ENCODE measurements at regions not wholly inside any gene's neighbourhood (a gene's known extent, or its start where the extent isn't known, plus 50 kb on each side); places are given as distances from the start of the nearest gene placed in this dataset.
"Not testable (repeated sequence)": the region's sequence is repeated elsewhere in the genome, so short reads cannot be mapped to it uniquely, and the experiment has no call there.

DNA sequence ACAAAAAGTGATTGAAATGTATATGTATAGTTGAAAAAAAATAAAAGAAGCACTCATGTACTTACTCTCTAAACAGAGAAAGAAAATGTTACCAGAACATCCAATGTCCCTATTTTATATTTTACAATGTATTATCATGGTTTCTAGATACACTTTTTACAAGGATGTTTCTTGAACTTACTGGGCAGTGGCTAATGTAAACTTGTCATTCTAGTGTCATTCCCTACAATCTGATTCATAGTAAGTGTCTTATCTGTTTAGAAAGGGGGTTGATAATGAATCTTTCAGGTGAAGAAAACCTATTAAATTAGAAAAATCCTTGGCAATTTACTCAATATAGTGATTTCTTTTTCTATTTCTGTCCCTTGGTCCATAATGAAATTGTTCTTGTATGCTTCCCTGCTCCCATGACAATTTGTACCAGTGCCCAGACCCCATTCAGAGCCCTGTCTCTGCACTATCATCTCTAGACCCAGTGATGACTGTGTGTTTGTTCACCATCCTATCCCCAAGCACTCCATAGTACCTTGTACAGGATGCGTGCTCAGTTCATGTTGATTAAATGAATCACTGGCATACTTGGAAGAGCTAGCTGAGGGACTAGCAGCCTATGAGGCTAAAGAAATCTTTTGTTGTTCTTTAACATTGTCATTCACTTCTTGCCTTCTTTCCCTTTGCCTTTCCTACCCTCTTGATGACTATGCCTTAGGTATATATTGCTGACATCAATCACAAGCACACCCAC lies 101.2 kb downstream of the HMHB1 start:
- FAIRE-seq = no peak

- no peak for FAIRE-seq
Observed at GRCh38 chr5:143914756-143915155, 102.8 kb downstream of the HMHB1 start.

- FAIRE-seq = no peak
Observed at GRCh38 chr5:143916451-143916850, 104.5 kb downstream of the HMHB1 start.

GRCh38 chr5:143918961-143919360 lies 107.0 kb downstream of the HMHB1 start:
- FAIRE-seq = no peak

GRCh38 chr5:143920772-143921171 lies 108.8 kb downstream of the HMHB1 start:
- FAIRE-seq = no peak

GRCh38 chr5:143921525-143922311 lies 109.8 kb downstream of the HMHB1 start:
- no peak for FAIRE-seq

DNA sequence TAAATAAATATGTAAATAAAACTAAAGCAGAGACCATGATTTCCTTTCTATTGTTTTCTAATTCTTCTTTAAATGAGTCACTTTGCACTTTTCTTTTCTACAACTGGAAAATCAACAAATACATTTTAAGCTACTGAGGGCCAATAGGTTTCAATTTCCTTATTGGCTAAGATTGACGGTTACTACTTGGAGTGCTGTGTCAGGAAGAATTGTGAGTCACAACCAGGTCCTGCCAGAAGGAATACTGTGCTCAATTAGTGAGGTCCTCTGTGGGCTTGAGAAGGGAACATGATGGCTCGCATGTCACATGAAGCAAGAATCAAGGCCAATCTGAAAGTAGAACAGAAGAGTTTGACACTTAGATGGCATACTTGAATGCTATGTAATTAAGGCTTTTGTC lies 110.8 kb downstream of the HMHB1 start:
- no peak for FAIRE-seq

DNA sequence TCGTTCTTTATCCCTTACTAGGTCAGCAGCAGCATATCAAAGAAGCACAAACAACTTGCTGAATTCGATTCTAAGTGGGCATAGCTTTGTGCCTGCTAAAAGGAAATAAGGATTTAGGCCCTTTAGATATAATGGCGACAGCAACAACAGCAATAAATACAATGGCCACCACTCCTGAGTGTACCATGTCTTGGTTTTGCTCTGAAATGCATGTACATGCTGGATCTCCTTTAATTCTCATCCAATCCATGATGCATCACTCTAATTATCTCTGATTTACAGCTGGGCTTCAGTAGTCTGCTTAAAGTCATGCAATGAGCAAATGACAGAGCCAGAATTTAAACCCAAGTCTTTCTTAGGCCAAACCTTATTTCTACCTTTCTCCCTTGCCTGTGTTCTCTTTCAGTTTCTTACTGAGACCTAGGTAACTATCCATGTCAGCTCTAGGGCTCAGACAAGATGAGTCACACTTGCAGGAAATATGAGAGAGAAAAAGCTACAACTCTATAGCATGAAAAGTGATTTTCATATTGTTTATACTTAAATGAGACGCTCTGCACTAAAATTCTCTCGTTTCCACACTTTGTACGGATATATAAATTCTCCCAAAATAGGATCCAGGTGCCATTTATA lies 111.8 kb downstream of the HMHB1 start:
- no peak for FAIRE-seq

DNA sequence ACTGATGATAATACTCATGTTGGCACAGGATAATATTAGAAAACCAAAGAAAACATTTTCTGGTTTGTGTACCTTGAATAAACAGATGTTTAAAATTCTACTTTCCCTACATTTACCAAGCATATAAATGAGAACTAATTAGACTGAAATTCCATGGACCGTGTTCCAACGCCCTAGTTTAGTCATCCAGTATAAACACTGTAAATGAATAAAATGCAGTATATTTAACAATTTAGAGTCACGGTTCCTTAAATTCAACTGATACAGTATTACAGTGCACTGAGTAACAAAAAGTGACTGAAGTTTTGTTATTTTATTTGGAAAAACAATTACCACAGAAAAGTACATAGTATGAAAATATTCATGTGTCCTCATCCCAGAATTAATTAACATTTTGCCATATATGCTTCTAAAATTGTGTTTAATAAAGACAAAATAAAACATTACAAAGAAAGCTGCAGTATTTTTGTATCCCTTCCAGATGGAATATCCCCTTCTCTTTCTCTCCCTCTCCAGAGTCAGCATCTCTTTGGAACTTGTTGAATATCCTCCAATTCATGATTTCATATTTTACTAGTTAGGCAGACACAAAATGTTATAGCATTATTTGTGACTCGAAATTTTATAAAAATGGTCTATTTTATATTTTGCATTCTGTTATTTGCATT lies 112.5 kb downstream of the HMHB1 start:
- FAIRE-seq = no peak

GRCh38 chr5:143924979-143925325 lies 113.0 kb downstream of the HMHB1 start:
- not testable (repeated sequence) for FAIRE-seq

DNA sequence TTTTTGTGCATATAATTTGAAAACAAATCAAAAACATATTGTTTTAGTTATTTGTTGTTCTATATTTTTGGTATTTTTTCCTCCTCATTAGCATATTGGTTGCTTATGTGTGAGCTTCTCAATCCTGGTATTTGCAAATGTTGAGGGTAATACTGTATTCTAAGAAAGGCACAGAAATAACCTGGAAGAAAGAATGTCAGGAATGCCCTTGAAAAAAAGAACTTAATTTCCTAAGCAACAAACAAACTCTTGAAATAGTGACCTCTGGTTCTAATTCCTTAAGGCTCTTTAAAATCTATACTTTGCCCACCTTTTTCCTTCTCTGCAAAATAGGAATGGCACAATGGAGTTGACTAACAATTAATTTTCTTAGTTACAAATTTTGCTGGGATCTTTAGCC lies 117.5 kb downstream of the HMHB1 start:
- FAIRE-seq = no peak

DNA sequence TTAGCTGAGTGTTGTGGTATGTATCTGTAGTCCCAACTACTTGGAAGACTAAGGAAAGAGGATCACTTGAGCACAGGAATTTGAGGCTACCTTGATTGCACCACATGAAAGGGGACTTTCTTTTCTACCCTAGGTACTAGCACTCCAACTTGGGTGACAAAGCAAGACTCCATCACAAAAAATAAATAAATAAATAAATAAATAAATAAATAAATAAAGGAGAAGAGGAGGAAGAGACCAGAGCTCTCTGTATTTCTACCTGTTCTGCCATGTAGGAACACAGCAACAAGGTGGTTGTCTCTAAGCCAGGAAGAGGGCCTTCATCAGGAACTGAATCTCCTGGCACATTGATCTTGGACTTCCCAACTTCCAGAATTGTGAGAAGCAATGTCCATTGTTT lies 118.6 kb downstream of the HMHB1 start:
- FAIRE-seq = no peak

- no peak for FAIRE-seq
Observed at GRCh38 chr5:143931476-143931875, 119.5 kb downstream of the HMHB1 start.

- no peak for FAIRE-seq
Observed at GRCh38 chr5:143931986-143932385, 120.0 kb downstream of the HMHB1 start.

DNA sequence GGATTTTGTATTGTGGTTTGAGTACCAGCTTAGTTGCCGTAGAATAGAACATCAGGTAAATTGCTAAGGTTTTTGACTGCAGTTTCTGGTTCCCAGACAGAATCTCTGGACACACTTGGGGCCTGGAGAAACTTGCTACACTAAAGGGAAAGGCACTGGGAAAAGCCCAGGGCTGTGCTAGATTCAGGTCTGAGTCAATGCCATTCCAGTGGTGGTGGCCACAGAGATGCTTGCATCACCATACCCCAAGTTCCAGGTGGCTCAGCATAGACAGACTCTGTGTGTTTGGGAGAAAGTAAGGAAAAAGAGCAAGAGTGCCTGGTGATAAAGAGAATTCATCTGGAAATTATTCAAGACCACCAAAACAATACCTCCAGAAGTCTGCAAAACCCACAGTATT lies 120.6 kb downstream of the HMHB1 start:
- FAIRE-seq = no peak

DNA sequence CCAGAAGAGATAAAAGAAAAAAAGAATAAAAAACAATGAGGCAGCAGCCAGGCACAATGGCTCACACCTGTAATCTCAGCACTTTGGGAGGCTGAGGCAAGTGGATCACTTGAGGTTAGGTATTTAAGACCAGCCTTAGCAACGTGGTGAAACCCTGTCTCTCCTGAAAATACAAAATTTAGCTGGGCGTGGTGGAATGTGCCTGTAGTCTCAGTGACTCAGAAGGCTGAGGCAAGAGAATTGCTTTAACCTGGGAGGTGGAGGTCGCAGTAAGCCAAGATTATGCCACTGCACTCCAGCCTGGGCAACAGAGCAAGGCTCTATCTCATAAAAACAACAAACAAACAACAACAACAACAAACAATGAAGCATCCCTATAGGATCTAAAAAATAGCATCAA lies 121.5 kb downstream of the HMHB1 start:
- FAIRE-seq = no peak

- no peak for FAIRE-seq
Observed at GRCh38 chr5:143934821-143935220, 122.9 kb downstream of the HMHB1 start.

DNA sequence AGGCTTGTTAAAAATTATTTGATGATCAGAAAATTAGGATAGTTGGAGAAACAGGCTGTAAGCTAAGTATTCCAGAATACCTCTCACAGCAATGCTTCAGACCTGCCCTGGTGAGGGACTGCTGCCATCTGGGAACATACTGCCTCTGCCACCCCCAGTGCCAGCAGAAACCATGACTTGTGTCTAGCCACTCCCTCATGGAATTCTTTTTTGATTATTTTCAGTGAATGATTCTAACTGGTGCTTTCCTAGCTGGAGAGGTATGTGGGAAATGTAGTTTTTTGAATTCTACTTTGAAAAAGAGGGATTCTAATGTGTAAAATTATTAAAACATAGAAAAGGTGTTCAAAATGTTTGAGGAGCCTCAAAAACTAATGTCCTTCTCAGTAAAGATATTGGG lies 126.3 kb downstream of the HMHB1 start:
- FAIRE-seq = no peak

DNA sequence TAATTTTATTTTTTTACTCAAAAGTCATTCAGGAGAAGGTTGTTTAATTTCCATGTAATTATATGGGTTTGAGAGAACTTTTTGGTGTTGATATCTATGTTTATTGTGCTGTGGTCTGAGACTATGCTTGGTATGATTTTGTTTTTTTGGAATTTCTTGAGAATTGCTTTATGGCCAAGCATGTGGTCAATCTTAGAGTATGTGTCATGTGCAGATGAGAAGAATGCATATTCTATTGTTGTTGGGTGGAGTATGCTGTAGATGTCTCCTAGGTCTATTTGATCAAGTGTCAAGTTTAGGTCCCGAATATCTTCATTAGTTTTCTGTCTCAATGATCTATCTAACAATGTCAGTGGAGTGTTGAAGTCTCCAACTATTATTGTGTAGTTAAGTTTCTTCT lies 134.9 kb downstream of the HMHB1 start:
- FAIRE-seq = no peak

DNA sequence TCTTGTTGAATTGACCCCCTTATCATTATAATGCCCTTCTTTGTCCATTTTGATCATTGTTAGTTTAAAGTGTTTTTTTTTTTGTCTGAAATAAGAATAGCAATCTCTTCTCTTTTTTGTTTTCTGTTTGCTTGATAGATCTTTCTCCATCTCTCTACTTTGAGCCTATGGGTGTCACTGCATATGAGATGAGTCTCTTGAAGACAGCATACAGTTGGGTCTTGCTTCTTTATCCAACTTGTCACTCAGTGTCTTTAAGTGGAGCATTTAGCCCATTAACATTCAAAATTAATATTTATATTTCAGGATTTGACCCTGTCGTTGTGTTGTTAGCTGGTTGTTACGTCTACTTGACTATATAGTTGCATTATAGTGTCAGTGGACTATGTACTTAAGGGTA lies 135.4 kb downstream of the HMHB1 start:
- FAIRE-seq = no peak

- no peak for FAIRE-seq
Observed at GRCh38 chr5:143952809-143953208, 140.8 kb downstream of the HMHB1 start.

DNA sequence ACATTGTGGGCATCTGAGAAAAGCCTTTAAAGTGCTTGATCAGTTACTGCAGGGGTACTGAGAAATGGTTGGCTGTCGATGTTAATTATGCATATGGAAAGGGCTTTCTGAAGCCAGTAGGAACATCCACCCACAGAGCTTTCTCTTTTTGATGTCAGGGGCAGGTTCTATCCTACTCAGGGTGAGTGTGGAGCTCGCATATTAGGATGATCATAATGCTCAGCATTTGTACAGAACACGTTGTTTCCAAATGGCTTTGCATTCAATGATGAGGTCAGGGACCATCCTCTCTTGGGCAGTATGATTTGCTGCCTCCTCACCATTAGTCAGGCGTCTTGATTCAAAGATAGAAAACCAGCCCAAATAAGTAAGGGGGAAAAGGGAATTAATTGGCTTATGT lies 141.9 kb downstream of the HMHB1 start:
- no peak for FAIRE-seq

GRCh38 chr5:143955141-143955540 lies 143.2 kb downstream of the HMHB1 start:
- no peak for FAIRE-seq

All from colon (tissue), 2 donors.